Prostate gland (tissue), 2 donors: ENCODE measurements at regions not wholly inside any gene's neighbourhood (a gene's known extent, or its start where the extent isn't known, plus 50 kb on each side); places are given as distances from the start of the nearest gene placed in this dataset.

Experiments used
- POLR2A ChIP-seq: fragments of 450-650 bp; IDR thresholded peaks from one replicate; pipeline ENCODE4 v1.6.1; 2016; ENCODE audit warnings: antibody characterized with exemption, mild to moderate bottlenecking
- POLR2AphosphoS5 ChIP-seq: sonication (generic); formaldehyde crosslinking; IDR thresholded peaks from one replicate; pipeline ENCODE4 v1.6.1; 2017; ENCODE audit warnings: antibody characterized with exemption
- TF ChIP-seq, protein P1 (sequence below), 4 experiments: fragments of 200-600 bp in 2 of 4; fragments of 450-650 bp in 2 of 4; sonication (generic) in 2 of 4; IDR thresholded peaks; 1 replicate in 3 of 4; 2 replicates in 1 of 4; pipeline ENCODE4 v1.5.1; 2016 to 2019; ENCODE audit warnings: antibody characterized with exemption in 4 of 4, mild to moderate bottlenecking in 2 of 4, moderate library complexity in 2 of 4

DNA sequence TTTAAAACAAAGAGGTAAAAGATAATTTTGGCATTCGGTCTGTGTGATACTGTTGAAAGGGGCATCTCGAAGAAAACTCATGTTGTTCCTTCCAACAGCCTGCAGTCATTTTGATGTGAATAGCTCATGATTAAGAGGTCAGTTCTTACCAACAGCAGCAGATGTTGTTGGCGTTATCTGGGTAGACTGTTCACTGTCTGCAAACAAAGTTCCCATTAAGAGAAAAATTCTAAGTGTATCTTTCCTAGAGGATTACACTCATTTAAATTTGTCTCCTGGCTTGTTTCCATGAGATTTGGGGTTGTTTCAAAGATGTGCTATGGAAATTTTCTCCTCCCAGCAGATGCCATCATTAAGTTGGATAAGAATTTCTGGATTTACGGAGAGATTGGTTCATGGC is 138.2 kb upstream of the RORB start:
- TF ChIP-seq, protein P1, sequence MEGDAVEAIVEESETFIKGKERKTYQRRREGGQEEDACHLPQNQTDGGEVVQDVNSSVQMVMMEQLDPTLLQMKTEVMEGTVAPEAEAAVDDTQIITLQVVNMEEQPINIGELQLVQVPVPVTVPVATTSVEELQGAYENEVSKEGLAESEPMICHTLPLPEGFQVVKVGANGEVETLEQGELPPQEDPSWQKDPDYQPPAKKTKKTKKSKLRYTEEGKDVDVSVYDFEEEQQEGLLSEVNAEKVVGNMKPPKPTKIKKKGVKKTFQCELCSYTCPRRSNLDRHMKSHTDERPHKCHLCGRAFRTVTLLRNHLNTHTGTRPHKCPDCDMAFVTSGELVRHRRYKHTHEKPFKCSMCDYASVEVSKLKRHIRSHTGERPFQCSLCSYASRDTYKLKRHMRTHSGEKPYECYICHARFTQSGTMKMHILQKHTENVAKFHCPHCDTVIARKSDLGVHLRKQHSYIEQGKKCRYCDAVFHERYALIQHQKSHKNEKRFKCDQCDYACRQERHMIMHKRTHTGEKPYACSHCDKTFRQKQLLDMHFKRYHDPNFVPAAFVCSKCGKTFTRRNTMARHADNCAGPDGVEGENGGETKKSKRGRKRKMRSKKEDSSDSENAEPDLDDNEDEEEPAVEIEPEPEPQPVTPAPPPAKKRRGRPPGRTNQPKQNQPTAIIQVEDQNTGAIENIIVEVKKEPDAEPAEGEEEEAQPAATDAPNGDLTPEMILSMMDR (IDR thresholded peaks at IDR 0.05), result no peak
- TF ChIP-seq POLR2A, result no peak
- TF ChIP-seq POLR2AphosphoS5, result no peak
